NCI-H1694 (cell line): ENCODE measurements at regions not wholly inside any gene's neighbourhood (a gene's known extent, or its start where the extent isn't known, plus 50 kb on each side); places are given as distances from the start of the nearest gene placed in this dataset.
A peak's percentile ranks its signal among the peaks of the same experiment; 100 is the strongest.

Experiments used
- DNase-seq: peaks from one replicate; lab custom pipeline; 2025; lab: John Stamatoyannopoulos, UW

DNA sequence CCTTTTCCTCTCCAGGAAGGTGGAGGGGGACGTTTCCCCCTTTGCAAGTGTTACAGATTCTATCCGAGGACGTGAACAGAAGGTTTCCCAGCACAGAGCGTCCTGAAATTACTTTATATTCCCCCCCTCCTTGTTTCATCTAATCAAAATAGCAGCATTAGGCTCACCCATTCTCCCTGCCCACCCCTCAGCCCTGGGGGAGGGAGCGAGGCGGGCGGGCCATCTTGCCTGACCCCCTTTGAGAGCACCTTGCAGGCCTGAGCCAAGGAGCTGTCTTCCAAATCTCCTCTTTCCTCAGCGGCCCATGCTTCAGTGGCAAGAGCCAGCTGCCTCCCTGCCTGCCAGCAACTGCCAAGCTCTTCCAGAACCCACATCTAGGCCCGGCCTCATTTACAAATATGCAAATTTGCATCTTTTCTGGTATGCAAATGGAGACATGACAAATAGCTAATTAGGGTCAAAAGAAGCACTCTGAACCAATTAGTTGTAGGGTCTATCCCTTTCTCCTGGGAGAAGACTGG lies 69.1 kb upstream of the POU3F1 start:
- DNase-seq = no peak

DNA sequence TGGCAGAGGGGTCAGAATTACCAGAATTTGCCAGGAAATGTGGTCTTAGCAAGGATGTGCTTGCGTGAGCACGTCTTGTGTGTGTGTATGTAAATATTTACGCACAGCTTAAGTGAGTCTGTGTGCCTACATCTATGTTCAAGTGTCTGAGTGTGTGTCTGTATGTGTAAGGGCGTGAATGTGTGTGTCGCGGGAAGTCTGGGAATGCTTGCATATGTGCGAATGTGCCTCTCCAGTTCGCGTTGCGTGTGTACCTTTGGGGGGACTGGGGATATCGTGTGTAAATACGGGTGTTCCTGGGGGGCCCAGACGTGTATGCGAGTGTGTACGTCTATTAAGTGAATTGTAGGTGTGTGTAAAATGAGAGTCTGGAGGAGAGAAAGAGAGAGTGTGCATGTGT lies 68.6 kb upstream of the POU3F1 start:
- no peak for DNase-seq

DNA sequence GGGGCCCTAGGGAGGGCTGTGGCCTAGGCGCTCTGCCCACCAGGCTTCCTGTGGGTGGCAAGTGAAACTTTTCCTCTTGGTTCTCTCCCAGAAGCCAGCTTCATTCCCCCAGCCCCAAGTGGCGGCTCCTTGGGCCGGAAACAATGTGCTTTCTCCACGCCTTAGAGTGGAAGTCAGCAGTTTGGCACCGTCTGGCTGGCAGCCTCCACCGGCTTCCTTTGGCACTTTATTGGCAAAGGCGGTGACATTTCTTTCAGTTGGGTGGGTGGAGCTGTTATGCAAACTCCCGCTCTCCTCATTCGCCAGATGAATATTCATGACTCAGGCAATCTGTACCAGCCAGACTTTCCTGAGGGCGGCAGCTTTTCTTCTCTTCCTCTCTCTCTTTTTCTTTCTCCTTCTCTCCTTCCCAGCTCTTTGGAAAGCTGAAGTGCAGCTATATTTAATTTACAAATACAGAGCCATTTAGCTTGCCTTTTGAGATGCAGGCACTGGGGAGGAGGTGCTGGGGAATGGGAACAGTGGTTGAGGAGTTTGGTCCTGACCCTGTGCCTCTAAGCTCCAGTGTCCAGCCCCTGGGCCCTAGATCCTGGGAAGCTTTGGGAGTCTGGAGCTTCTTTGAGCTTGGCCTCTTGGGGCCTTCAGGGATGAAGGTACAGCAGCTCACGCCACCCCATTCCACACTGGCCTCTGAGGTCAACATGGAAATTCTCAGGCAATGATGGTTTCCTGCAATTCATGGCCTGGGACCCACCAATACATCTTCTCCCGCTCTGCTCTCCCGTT lies 67.8 kb upstream of the POU3F1 start:
- DNase-seq = peak; percentile 19

DNA sequence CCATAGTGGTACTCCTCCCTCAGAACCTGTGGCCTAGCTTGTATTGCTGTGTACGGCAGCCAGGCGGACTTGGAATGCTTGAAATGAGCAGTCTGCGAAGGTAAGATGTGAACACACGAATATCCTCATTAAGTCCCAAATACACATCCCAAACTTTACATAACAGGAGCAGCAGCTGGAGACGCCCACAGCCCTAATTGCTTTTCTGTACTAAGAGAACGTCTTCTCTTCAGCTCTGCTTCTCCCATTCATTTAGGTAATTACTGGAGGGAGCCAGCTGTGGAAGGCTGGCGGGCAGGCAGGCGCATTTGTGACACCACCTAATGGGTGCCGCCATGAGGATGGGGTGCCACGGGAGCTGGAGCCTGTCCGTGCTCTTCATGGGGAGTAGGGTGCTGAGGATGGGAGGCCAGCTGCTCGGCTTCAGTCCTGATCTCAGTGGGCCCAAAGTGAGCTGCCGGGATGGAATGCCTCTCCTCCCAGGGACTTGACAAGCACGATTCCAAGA lies 66.6 kb upstream of the POU3F1 start:
- no peak for DNase-seq

DNA sequence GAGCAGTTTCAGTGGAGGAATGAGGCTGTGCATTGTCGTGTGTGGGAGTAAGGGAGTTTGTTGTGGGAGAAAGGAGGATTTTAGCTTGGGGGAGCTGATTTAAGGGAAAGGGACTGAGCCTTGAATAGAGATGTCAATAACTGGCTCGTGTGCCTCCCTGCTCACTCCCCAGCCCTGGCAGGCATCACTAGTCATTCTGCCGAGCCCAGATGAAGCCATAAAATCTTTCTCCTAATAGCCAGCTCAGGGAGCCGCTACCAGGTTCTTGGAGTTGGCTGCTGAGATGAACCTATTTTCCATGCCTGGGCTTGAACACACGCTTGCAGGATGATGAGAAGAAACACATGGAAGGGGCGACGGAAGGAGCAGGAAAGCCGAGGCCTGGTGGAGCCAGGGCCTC lies 65.0 kb upstream of the POU3F1 start:
- no peak for DNase-seq

DNA sequence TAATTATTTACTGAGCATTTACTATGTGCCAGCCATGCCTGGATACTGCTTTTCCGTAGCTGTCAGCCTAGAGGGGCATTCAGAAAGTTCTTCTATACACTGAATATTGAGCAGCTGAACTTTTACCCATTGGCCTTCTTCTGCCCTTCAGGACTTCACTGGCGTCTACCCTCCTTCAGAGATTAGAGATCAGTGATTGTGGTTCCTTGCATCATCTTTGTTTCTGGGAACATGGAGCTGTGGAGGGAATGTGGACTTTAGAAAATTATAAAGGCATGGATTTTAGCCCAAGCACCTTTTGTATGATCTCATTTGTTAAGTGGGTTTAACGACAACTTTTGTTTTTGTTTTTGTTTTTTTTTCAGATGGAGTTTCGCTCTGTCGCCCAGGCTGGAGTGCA lies 58.7 kb upstream of the POU3F1 start:
- no peak for DNase-seq

DNA sequence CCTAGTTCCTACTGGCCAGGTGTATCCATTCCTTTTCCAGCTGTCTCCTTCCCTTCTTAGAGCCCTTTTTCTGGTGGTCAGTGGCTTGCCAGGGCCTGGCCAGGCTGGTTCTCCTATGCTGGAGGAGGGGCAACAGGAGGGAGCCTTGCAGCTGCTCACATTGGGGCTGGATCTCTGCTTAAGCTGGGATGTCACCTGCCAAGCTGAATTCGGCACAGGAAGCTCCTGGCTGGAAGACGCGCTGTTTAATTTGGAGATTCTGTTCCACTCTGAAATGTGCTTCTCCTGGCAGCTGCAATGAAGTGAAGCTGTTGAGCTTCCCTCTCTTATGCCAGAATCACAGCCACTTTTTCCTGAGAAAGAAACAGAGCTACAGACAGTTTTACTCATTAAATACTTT lies 56.0 kb upstream of the POU3F1 start:
- no peak for DNase-seq

DNA sequence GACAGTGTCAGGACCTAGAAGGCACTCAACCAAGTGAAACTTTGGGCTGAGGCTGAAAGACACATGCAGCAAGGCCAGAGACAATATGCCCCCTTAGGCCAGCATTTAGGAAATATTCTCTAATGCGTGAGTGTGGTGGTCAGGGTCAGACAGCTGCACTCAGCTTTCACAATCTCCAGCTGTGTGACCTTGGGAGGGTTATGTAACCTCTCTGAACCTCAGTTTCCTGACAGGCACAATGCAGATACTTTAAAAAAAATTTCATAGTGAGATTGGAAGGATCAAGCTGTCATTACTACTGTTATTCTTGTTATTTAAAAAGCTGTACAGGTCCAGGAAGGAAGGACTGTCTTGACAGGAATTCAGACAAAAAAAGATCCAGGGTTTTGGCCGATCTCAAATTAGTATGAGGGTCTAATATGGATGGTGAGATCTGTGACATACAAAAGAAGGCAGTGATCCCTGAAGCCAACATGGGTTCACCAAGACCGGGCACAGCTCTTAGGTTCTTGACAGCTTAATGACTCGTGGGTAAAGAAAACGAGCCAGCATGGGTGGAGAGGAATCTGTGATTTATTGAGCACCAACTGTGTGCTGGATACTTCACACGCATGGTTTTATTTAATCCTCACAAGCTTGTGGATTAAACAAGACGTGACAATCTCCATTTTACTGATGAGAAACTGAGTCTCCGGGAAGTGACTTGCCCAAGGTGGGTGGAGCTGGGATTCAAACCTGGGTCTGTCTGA lies 54.6 kb upstream of the POU3F1 start:
- no peak for DNase-seq

DNA sequence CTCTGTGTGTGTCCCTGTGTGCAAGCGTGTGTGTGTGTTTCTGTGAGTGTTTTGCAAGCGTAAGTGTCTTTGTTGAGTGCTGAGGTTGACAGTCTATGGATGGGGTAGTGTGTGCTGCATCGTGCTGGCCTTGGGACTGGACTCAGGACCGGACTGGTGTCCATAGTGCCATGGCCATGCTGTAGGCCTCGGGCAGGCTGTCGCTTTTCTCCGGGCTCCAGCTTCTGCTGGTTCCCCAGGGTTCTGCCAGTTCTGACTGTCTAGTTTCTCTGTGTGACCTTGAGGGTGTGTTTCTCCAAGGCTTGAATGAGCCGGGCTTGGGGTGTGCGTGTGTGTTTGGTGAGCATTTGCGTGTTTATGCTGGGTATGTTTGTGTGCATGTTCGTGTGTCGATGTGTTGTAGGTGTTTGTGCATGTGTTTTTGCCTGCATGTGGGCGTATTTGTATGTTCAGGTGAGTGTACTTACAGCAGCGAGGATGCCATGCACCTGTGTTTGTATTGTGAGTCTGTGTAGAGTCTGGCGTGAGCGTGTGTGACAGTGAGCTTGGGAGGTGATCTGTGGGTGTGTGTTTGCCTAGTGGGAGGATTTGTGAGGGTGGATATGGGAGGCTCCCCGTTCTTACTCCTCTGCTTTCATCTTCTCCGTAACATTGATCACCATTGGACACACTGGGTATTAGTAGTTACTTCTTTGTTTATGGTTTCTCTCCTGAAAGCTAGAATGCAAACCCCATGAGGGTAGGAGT lies 51.7 kb upstream of the POU3F1 start:
- DNase-seq = no peak

DNA sequence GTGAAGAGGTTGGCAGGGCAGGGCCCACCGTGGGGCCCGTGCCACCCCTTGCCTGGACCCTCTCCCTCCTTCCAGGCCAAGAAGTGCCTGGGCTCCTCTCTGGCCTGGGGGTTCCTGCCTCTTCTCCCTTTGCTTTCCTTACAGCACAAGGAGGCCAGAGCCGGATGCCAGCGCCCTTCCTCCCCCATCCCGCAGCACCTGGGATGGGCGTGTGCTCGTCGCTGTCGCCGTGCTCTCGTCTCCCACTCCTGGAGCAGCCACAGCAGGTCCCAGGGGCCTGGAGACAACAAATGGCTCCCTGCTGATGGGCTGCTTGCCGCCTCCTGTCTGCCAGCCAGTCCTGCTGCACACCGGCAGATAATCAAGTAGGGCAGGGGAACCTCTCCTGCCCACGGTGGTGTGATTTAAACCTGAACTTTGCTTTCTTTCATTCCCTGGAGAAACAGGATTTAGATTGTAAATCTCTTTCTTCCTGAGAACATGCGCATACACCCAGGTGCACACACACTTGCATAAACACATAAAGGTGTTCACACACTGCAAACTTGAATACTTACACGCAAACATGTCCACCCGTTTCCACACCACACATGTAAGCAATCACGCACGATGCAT lies 50.8 kb upstream of the POU3F1 start:
- no peak for DNase-seq
